ENCODE measurements at regions not wholly inside any gene's neighbourhood (a gene's known extent, or its start where the extent isn't known, plus 50 kb on each side); places are given as distances from the start of the nearest gene placed in this dataset.
"Not testable (repeated sequence)": the region's sequence is repeated elsewhere in the genome, so short reads cannot be mapped to it uniquely, and the experiment has no call there.

GRCh38 chr10:27383595-27384542, 120.2 kb upstream of the RAB18 start:
- in situ Hi-C loops (cut with HindIII; ENCODE audit: low sequenced_read_pairs) = no loop called here
- no peak overlapping the region for H3K4me3 ChIP-seq (ENCODE audit: low read depth, low read length)
- TF ChIP-seq CTCF (IDR thresholded peaks at IDR 0.05; ENCODE audit: low read depth, low read length, missing control alignments) = no peak
- DNase-seq (ENCODE audit: low read depth) = no peak

GRCh38 chr10:27382176-27382575, 121.9 kb upstream of the RAB18 start:
- H3K4me3 ChIP-seq (ENCODE audit: low read depth, low read length) = no peak overlapping the region
- DNase-seq (ENCODE audit: low read depth) = no peak
- no peak for TF ChIP-seq CTCF (IDR thresholded peaks at IDR 0.05; ENCODE audit: low read depth, low read length, missing control alignments)
- in situ Hi-C loops (cut with HindIII; ENCODE audit: low sequenced_read_pairs) = no loop called here

- in situ Hi-C loops (cut with HindIII; ENCODE audit: low sequenced_read_pairs) = no loop called here
- H3K4me3 ChIP-seq (ENCODE audit: low read depth, low read length) = no peak overlapping the region
- TF ChIP-seq CTCF (IDR thresholded peaks at IDR 0.05; ENCODE audit: low read depth, low read length, missing control alignments) = no peak
- DNase-seq (ENCODE audit: low read depth) = no peak
Observed at GRCh38 chr10:27380929-27381358, 123.2 kb upstream of the RAB18 start.

GRCh38 chr10:27379041-27379440, 125.1 kb upstream of the RAB18 start:
- DNase-seq (ENCODE audit: low read depth); H3K4me3 ChIP-seq (ENCODE audit: low read depth, low read length); in situ Hi-C loops (cut with HindIII; ENCODE audit: low sequenced_read_pairs): not testable (repeated sequence)

GRCh38 chr10:27373566-27374160, 130.4 kb upstream of the RAB18 start:
- no peak for TF ChIP-seq CTCF (IDR thresholded peaks at IDR 0.05; ENCODE audit: low read depth, low read length, missing control alignments)
- no peak for DNase-seq (ENCODE audit: low read depth)
- H3K4me3 ChIP-seq (ENCODE audit: low read depth, low read length) = no peak overlapping the region
- in situ Hi-C loops (cut with HindIII; ENCODE audit: low sequenced_read_pairs) = no loop called here

- H3K4me3 ChIP-seq (ENCODE audit: low read depth, low read length) = no peak overlapping the region
- TF ChIP-seq CTCF (IDR thresholded peaks at IDR 0.05; ENCODE audit: low read depth, low read length, missing control alignments) = no peak
- in situ Hi-C loops (cut with HindIII; ENCODE audit: low sequenced_read_pairs) = no loop called here
- no peak for DNase-seq (ENCODE audit: low read depth)
Observed at GRCh38 chr10:27372095-27372494, 131.5 kb upstream of the ACBD5 start.

GRCh38 chr10:27371375-27371774, 130.8 kb upstream of the ACBD5 start:
- DNase-seq (ENCODE audit: low read depth); in situ Hi-C loops (cut with HindIII; ENCODE audit: low sequenced_read_pairs); H3K4me3 ChIP-seq (ENCODE audit: low read depth, low read length): not testable (repeated sequence)

All from astrocyte of the cerebellum (primary cell).